ENCODE measurements at regions not wholly inside any gene's neighbourhood (a gene's known extent, or its start where the extent isn't known, plus 50 kb on each side); places are given as distances from the start of the nearest gene placed in this dataset.
"Not testable (repeated sequence)": the region's sequence is repeated elsewhere in the genome, so short reads cannot be mapped to it uniquely, and the experiment has no call there.

DNA sequence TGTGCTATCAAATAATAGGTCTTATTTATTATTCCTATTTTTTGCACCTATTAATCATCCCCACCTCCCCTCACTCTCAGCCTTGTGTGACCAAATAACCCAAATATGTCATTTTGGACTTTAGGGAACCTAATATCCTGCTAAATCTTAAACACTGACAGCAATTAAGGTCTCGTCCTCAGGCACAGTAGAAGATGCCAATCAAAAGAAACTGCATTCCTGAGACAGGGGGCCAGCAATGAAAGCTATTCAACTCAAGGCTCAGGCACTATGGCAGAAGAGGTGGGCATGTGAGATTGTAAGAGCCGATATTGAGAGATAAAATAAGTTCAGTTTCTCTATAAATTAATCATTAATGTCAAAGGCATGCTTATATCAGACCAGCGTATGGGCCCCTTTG is 1437.7 kb upstream of the PCDH9 start:
- no peak for DNase-seq (ENCODE audit: low spot score)

DNA sequence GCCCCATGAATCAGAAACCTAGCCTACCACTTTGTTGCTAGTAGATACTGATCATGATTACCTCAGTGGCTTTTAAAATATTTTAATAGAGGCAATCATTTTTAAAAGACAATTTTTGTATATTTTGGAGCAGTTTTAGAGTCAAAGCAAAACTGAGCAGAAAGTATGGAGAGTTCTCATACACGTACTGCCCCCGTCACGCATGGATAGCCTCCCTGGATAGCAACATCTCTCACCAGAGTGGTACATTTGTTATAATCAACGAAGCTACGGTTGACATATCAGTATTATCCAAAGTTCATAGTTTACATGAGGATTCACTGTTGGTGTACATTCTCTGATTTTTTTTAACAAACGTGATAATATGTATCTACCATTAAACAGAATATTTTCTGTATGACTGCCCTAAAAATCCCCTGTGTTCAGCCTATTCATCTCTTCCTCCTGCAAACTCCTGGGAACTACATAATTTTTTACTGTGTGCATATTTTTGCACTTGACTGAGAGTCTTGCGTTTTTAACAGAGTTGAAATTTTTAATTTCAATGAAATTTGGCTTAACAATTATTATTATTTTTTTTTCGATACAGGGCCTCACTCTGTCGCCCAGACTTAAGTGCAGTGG is 1436.8 kb upstream of the PCDH9 start:
- no peak for DNase-seq (ENCODE audit: low spot score)

DNA sequence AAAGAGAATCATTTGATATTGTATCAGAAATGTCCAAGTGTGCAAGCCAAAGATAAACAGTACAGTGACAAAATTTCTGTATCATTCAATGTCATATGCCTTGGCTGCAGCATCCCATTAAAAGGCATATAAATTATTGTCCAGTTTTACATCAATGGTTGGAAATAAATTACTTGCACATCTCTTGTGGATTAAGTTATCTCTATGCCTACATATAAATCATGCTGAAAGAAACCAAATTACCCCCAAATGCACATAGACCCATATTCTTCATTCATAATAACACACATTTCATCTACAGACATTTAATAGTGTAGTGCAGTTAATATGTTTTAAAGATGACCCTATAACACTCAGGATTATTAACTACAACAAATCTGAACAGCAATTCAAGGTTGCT is 1415.7 kb upstream of the PCDH9 start:
- DNase-seq (ENCODE audit: low spot score) = no peak

DNA sequence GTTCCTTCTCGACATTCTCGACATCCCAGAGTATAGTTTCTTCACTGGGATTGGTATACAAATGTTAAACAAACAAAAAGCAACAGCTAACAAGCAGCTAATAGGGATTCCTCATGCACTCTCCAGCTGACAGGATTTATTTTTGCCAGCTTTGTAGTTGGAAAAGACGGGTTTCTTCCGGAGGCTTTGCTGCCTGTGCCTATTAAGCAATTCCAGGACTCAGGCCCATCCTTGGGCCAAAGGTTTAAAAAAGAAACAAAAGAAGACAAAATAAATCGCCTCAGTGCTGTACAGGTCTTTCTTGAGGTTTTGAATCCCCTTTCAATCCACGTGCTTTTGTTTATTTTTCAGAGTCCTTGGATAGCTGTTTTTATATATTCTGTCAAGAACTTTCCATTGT is 1414.5 kb upstream of the PCDH9 start:
- no peak for DNase-seq (ENCODE audit: low spot score)

DNA sequence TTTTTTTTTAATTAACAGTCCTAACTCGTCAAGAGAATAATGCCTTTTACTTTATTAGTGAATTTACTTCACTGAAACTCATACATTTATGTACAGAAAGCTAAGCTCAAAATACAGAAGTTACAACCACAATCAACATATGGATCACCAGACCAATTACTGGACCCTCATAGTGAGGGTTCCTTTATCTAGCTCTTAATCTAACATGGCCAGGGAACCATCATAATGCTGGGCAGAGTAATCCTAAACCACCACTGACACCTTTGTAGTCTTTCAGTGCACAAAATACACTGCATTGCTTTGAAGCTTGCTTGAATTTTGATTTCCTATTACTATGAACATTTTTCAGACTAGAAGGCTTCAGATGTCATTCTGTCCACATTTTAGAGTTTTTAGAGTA is 1406.6 kb upstream of the PCDH9 start:
- no peak for DNase-seq (ENCODE audit: low spot score)

DNA sequence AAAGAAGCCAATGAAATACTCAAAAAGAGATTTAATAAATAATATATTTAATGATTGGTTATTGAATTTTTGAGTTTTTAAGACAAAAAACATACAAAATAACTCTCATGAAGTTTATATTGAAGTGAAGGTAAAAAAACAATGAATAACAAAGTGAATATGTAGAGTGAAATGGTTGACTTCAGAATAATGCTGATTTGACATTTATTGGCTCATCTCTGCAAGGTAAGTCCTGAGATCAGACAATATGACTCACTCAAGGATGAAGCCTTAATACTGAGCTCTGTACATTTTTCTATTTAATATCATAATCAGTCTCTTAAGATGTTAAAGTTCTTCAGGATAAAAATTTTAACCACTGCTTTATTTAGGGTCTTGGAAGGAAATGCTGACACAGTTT is 1398.9 kb upstream of the PCDH9 start:
- no peak for DNase-seq (ENCODE audit: low spot score)

DNA sequence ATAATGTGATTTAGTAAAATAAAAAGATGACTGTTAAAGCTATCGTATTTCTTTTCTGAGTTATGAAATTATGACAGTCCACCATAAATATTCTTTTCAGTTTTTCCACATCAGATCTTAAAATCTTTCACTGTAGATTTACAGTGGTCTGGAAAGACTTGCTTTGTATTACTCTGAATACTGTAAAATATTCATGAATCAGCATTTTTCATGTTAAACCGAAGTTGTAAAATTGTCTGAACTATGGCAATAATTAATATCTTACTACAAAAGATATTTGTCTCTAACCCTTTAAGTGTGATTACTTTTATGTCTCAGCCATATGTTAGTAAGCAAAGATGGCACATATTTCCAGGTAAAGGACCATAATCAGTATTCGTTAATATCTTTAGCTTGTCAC is 1397.2 kb upstream of the PCDH9 start:
- no peak for DNase-seq (ENCODE audit: low spot score)

DNA sequence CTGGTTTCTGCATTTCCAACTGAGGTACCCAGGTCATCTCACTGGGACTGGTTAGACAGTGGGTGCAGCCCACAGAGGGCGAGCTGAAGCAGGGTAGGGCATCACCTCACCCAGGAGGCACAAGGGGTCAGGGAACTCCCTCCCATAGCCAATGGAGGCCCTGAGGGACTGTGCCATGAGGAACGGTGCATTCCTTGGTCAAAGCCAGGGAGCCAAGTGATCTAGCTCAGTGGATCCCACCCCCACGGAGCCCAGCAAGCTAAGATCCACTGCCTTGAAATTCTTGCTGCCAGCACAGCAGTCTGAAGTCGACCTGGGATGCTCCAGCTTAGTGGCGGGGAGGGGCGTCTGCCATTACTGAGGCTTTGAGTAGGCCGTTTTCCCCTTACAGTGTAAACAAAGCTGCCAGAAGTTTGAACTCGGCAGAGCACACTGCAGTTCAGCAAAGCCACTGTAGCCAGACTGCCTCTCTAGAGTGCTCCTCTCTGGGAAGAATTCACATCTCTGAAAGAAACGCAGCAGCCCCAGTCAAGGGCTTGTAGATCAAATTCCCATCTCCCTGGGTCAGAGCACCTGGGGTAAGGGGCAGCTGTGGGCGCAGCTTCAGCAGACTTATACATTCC is 1386.6 kb upstream of the PCDH9 start:
- DNase-seq (ENCODE audit: low spot score) = no peak

DNA sequence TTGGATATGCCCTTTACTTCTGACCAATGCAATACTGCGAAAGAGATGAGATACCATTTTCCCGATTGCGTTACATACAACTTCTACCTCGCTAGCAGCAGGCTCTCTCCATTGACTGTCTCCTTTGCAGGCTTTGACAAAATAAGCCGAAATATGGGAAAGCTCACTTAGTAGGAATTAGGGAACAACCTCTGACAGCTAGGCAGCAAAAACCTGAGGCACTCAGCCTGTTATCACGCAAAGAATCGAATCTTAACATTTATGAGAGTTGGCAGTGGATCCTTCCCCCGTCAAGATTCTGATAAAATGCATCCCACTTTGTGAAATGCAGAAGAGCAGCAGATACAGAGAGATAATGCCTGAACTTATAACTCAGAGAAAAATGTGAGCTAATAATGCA is 1379.5 kb upstream of the PCDH9 start:
- DNase-seq (ENCODE audit: low spot score) = no peak

DNA sequence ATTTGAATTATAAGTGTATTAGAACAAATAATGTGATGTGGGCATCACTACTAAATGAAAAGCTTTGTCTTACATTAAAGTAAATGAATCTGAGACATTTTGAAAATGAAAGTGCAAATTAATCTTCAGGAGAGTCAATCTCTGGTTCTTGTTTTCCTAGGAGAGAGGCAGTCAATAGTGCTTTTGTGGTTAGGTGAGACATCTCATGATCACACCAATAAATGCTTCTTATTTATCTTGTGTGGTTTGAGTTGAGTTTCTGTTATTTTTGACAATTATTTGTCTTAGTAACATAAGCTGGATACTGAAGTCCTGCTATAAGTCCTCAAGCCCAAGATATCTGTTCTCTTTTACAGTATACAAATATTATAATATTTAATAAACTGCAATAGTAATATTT is 1378.0 kb upstream of the PCDH9 start:
- no peak for DNase-seq (ENCODE audit: low spot score)

DNA sequence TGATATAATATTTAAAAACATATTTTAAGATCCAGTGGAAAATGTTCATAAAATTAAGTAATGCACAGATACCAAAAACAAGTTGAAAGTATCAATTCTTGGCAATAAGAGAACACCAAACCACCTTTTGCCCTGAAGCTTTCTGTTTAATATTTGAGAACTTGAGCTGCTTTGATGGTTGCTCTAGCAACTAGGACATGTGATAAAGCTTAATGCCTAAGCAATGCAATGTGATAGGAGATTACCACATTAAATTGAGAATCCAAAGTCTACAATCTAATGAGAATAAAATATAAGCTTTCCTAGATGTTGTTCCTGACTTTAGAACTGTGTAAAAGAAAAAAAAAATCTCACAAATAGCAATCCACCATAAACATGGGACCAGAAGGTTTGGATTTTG is 1367.5 kb upstream of the PCDH9 start:
- DNase-seq (ENCODE audit: low spot score) = peak; percentile 15

DNA sequence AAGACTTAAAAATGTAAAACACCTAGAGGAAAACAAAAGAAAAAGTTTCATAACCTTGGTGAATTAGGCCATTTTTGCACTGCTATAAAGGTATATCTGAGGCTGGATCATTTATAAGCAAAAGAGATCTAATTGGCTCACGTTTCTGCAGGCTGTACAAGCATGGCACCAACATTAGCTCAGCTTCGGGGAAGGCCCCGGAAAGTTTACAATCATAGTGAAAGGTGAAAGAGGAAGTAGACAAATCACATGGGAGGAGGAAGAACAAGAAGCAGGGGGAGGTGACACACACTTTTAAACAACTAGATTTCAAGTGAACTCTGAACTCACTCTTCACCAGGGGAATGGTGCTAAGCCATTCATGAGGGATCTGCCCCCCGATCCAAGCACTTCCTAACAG is 1358.5 kb upstream of the PCDH9 start:
- DNase-seq (ENCODE audit: low spot score) = no peak

DNA sequence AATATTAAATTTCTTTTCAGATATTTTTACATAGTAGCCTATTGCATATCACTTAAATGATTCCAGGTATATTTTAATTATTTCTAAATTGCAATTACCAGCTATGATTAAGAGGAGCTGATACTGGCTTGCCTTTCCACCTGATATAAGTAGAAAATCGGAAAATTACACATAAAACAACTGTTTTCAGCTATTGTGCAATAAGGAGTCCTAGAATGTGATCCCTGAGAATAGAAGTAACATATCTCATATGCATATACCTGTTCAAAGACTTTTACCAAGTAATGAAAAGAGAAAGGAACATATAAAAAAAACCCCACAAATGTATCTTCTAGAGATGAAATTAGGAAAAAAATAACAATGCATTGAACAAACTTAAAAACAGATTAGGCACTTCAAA is 1354.6 kb upstream of the PCDH9 start:
- DNase-seq (ENCODE audit: low spot score) = no peak

DNA sequence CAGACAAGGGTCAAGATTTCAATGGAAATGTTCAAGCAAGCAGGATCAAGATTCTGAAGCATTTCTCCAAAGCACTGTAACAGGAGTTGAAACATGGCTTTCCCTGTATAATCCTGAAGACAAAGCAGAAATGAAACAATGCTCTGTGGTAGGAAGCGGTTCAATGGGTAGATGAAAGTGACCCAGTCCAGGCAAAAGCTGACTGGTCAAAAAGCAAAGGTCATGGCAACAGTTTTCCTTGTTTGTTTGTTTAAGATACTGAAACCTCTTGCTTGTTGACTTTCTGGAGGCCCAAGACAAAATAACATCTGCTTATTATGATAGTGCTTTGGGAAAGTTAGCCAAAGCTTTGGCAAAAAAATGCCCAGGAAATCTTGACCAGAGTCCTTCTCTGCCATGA is 1343.9 kb upstream of the PCDH9 start:
- DNase-seq (ENCODE audit: low spot score) = no peak

DNA sequence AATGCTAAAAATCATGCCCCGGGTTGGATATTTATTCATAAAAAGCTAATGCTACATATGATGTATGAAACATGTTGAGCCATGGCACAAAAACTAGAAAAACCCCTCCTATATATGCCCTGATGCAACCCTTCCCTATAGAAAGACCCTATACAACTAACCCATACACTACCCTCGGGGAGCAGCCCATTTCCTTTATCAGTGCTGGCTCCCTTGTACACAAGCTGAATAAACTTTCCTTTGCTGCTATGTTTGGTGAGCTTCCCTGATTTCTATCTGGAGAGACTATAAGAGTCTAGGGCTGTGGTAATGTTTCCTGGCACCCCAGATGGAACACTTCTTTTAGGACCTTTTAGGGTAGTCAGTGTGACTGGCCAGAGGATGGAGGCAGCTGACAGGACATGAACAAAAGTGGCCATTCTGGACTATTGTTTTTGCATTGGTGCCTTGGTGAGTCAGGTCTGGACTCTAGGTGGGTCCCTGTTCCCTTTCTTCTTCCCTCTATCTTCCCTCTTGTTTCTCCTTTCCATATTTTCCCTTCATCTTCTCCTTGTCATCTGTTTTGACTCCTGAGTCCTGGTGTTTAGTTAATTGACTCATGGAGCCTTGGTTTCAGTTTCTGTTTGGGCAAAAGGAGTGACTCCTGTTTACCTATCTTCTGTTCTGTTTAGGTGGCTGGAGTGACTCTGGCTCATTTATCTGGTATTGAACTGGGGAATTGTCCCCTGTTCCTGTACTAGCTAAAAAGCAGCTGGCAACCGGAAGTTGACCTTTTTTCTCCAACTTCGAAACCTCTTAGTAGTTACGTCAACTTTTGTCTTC is 1321.8 kb upstream of the PCDH9 start:
- no peak for DNase-seq (ENCODE audit: low spot score)

DNA sequence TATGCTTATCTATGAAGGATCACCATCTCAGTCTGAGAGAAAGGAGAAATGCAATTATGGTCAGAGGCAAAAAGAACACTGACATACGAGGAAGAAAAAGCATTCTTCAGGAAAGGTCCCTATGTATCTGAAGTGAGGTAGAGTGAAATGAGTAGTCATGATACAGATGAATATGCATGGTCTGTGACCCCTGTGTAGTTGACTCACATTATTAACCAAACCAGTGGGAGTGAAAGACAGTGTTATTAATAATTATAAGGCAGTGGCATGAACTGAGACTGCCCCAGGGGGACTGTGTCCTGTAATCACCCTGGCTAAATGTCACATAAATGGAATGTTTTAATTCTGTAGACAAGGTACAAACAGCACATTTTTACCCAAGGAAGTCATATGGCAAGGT is 1320.2 kb upstream of the PCDH9 start:
- DNase-seq (ENCODE audit: low spot score) = no peak

DNA sequence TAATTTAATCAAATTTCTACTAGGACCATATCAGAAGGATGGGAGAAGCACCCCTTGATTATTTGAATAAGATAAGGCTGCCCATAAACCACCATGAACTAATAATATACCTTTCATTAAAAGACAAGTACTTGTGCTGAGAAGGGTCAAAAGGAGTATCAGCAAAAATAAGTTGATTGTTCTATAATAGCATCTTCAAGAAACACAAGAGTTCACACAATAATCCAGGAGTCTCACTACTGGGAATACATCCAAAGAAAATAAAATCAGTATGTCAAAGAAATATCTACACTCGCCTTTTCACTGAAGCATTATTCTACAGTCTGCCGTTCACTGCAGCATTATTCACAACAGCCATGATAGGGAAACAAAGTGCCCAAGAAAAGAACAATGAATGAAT is 1310.1 kb upstream of the PCDH9 start:
- DNase-seq (ENCODE audit: low spot score) = no peak

DNA sequence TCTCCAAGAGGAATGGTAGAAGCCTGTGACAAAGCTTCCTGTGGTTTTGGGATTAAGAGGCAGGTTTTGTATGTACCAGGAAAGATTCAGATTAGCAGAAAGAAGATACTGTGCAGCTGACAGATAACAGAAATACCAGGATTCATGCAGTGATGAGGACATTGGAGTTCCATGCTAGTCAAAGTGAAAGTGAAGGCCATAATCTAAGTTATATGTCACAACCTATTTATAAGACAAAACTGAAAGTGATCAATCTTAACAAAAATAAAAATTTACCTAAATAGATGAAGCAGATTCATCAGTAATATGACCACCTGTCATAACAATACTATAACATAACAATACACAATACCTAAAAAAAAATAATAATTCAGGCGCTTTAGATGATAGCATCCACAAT is 1305.2 kb upstream of the PCDH9 start:
- DNase-seq (ENCODE audit: low spot score) = no peak

DNA sequence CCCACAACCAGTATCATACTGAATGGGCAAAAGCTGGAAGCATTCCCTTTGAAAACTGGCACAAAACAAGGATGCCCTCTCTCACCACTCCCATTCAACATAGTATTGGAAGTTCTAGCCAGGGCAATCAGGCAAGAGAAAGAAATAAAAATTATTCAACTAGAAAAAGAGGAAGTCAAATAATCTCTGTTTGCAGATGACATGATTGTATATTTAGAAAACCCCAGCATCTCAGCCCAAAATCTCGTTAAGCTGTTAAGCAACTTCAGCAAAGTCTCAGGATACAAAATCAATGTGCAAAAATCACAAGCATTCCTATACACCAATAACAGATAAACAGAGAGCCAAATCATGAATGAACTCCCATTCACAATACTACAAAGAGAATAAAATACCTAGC is 1297.0 kb upstream of the PCDH9 start:
- not testable (repeated sequence) for DNase-seq (ENCODE audit: low spot score)

DNA sequence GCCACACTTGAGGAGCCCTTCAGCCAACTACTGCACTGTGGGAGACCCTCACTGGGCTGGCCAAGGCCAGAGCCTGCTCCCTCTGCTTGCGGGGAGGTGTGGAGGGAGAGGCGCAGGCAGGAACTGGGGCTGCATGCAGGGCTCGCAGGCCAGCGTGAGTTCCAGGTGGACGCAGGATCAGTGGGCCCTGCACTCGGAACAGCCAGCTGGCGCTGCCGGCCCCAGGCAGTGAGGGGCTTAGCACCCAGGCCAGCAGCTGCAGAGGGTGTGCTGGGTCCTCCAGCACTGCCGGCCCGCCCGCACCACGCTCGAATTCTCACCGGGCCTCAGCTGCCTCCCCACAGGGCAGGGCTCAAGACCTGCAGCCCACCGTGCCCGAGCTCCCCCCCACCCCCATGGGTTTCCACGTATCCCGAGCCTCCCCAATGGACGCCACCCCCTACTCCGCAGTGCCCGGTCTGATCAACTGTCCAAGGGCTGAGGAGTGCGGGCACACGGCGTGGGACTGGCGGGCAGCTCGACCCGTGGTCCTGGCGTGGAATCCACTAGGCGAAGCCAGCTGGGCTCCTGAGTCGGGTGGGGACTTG is 1293.8 kb upstream of the PCDH9 start:
- DNase-seq (ENCODE audit: low spot score) = no peak

DNA sequence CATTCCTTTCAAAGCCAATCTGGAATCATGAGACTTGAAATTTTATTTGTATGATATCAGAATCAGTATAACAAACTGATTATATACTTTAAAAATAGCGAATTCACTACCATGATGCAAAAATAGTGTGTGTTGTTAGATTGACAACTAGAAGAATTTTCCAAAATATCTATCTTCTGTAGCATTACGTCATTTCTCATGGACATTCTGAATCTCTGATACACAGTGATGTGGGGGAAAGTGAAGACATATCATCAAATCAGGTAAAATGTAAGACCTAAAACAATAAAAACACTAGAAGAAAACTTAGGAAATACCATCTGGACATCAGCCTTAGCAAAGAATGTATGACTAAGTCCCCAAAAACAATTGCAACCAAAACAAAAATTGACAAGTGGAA is 1292.0 kb upstream of the PCDH9 start:
- DNase-seq (ENCODE audit: low spot score) = no peak

DNA sequence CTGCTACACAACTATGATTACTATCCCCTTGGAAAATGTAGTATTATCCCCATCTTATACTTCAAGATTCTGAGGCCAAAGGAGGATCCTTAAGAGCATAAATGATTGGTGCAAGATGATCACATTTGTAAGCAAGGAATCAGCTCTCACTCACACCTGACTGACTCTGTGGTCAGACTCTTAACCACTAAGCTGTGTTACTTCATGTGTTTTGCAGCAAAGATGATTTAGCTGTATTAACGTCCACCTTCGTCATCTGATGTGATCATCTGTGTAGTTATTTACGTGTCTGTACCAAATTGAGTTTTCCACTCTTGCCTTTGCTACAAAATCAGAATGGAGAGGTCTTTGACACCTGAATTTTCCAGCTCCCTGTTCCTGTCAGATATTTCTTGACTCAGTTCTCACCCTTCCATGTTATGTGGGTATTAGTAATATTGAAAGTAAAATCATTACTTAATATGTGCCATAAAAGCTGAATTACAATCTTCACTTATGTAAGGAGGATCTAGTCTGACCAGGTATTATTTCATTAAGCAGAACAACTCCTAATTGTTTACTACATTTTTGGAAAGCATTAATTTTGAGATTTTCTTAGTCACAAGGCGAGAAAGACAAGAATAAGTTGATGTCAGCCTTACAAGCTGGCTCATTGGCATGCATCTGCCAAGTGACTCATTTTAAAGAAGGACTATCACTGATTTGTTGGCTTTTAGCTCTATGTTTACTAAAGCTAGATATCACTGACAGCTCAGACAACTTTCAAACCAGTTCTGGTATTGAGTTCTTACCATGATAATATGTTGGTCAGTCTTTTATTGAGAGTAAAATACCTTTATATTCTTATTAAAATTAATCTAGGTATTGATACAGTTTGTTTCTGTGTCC is 1279.8 kb upstream of the PCDH9 start:
- no peak for DNase-seq (ENCODE audit: low spot score)

Data from HT-29 (cell line).